HEK293T (cell line): ENCODE measurements at regions not wholly inside any gene's neighbourhood (a gene's known extent, or its start where the extent isn't known, plus 50 kb on each side); places are given as distances from the start of the nearest gene placed in this dataset.

ENCODE experiments used
- BHLHE40 ChIP-seq: fragments of 450-650 bp; IDR thresholded peaks from 2 replicates; pipeline ENCODE4 v1.6.1; 2016; ENCODE audit warnings: mild to moderate bottlenecking, moderate library complexity, borderline replicate concordance
- FOXA1 ChIP-seq: fragments of 450-650 bp; IDR thresholded peaks from 2 replicates; pipeline ENCODE4 v1.6.1; 2016; ENCODE audit warnings: mild to moderate bottlenecking
- FOXM1 ChIP-seq: fragments of 450-650 bp; IDR thresholded peaks from 2 replicates; pipeline ENCODE4 v1.6.1; 2017; ENCODE audit warnings: mild to moderate bottlenecking, borderline replicate concordance
- L3MBTL2 ChIP-seq: fragments of 450-650 bp; conservative IDR thresholded peaks from 2 replicates; pipeline ENCODE4 v1.6.1; 2016; ENCODE audit warnings: mild to moderate bottlenecking
- LEF1 ChIP-seq: fragments of 450-650 bp; IDR thresholded peaks from 2 replicates; pipeline ENCODE4 v1.6.1; 2017; ENCODE audit warnings: mild to moderate bottlenecking, borderline replicate concordance
- TF ChIP-seq, protein P1 (sequence below): fragments of 450-650 bp; IDR thresholded peaks from 2 replicates; pipeline ENCODE4 v1.6.1; 2016

DNA sequence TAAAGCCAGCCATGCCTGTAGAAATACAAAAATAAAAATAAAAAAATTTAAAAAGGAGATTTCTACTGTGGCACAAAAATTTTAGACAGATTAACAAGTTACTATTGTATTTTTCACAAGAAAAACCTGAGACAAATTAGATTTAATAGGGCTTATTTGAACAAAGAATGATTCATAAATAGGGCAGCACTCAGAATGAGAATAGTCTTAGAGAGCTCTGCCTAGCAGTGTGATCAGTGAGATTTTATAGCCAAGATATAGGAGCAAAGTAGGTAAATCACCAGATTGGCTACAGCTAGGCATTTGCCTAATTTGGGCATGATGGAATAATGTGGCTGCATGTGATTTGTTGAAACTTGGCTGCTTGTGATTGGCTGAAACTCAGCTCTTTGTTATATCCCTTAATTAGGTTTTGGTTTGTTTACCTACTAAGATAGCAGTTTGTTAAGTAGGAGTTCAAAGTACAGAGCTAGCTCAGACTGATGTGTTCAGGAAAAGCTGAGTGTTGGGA is 279.7 kb upstream of the TMTC1 start:
- TF ChIP-seq L3MBTL2 = no peak
- no peak for TF ChIP-seq FOXA1
- no peak for TF ChIP-seq BHLHE40
- TF ChIP-seq, protein P1, sequence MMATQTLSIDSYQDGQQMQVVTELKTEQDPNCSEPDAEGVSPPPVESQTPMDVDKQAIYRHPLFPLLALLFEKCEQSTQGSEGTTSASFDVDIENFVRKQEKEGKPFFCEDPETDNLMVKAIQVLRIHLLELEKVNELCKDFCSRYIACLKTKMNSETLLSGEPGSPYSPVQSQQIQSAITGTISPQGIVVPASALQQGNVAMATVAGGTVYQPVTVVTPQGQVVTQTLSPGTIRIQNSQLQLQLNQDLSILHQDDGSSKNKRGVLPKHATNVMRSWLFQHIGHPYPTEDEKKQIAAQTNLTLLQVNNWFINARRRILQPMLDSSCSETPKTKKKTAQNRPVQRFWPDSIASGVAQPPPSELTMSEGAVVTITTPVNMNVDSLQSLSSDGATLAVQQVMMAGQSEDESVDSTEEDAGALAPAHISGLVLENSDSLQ = no peak
- no peak for TF ChIP-seq LEF1
- TF ChIP-seq FOXM1 = no peak
